ENCODE measurements at regions not wholly inside any gene's neighbourhood (a gene's known extent, or its start where the extent isn't known, plus 50 kb on each side); places are given as distances from the start of the nearest gene placed in this dataset.

DNA sequence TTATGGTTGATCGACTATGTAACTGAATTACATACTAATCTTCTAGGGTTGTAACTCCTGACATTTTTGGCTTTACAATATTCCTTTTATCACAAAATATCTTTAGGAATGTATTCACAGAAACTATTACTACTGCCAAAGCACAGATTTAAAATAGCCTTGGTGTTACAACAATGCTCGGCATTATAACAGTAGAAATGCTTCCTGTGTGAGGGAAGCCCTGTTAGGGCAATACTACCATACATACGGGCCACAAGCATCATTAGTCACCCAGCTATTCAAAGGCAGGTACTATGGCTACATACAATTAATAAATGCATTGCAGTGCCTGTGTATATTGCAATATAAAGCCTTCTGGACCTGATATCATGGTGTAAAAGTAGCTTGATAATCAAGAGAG lies 517.8 kb downstream of the C12orf50 start:
- Mint-ChIP-seq H3K4me3 (no peak overlapping the region), H3K27ac (no peak overlapping the region), H3K4me1 (no peaks in the 10 kb centered on the region), H3K36me3 (no peaks in the 10 kb centered on the region), H3K9me3 (peaks cover 5 to 12% of the 10 kb centered on the region in 2 donors), H3K27me3 (ENCODE audit: low read depth in 2 of 2) (no peaks in the 10 kb centered on the region)
- WGBS (ENCODE audit: insufficient coverage) = 100% methylated on average over 2 of the region's 3 CpGs
- intact Hi-C loops (cut with micrococcal nuclease) = no loop called here
- TF ChIP-seq, protein P1, sequence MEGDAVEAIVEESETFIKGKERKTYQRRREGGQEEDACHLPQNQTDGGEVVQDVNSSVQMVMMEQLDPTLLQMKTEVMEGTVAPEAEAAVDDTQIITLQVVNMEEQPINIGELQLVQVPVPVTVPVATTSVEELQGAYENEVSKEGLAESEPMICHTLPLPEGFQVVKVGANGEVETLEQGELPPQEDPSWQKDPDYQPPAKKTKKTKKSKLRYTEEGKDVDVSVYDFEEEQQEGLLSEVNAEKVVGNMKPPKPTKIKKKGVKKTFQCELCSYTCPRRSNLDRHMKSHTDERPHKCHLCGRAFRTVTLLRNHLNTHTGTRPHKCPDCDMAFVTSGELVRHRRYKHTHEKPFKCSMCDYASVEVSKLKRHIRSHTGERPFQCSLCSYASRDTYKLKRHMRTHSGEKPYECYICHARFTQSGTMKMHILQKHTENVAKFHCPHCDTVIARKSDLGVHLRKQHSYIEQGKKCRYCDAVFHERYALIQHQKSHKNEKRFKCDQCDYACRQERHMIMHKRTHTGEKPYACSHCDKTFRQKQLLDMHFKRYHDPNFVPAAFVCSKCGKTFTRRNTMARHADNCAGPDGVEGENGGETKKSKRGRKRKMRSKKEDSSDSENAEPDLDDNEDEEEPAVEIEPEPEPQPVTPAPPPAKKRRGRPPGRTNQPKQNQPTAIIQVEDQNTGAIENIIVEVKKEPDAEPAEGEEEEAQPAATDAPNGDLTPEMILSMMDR (IDR thresholded peaks at IDR 0.05) = no peak
- Histone ChIP-seq H3K4me3 (ENCODE audit: low read length) (no peak overlapping the region), H3K27ac (ENCODE audit: low read length) (no peak overlapping the region), H3K9me3 (ENCODE audit: control insufficient read depth, insufficient read depth, low read length) (no peaks in the 10 kb centered on the region), H3K27me3 (ENCODE audit: control insufficient read depth, insufficient read depth, low read length) (no peaks in the 10 kb centered on the region), H3K4me1 (ENCODE audit: control insufficient read depth, insufficient read depth, low read length) (no peaks in the 10 kb centered on the region), H3K36me3 (ENCODE audit: control insufficient read depth, insufficient read depth, low read length) (no peaks in the 10 kb centered on the region)
- ATAC-seq (no peak), DNase-seq (no peak)

DNA sequence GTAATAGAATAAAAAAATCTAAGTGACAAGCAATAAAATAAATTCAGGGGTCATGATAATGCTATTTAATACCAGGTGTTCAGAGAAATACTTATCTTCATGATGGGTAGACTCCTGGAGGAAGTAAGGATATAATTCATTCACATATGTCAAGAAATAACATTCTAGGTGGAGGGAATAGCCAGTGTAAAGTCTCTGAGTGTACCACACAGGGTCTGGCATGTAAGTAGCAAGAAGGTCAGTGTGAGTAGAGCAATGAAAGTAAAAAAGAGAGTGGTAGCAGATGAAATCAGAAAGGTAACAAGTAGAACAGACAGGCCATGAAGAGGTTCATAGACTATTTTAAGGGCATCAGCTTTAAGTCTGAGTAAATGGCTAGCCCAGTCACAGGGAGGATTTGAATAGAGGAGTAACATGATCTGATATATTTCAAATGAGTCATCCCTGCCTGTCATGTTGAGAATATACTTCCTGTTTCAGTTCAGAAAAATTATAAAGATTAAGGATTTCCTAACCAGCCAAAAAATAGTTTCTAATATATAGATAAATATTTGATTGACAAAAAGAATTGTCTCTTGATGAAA lies 519.9 kb downstream of the C12orf50 start:
- Histone ChIP-seq H3K36me3 (ENCODE audit: control insufficient read depth, insufficient read depth, low read length) (no peaks in the 10 kb centered on the region), H3K9me3 (ENCODE audit: control insufficient read depth, insufficient read depth, low read length) (no peaks in the 10 kb centered on the region), H3K4me3 (ENCODE audit: low read length) (no peak overlapping the region), H3K27me3 (ENCODE audit: control insufficient read depth, insufficient read depth, low read length) (no peaks in the 10 kb centered on the region), H3K4me1 (ENCODE audit: control insufficient read depth, insufficient read depth, low read length) (no peaks in the 10 kb centered on the region), H3K27ac (ENCODE audit: low read length) (no peak overlapping the region)
- TF ChIP-seq, protein P1 (IDR thresholded peaks at IDR 0.05) = no peak
- no peak for ATAC-seq
- Mint-ChIP-seq H3K4me1 (no peaks in the 10 kb centered on the region), H3K27ac (no peak overlapping the region), H3K4me3 (no peak overlapping the region), H3K27me3 (ENCODE audit: low read depth in 2 of 2) (no peaks in the 10 kb centered on the region), H3K9me3 (peaks cover 10 to 19% of the 10 kb centered on the region in 2 donors), H3K36me3 (no peaks in the 10 kb centered on the region)
- intact Hi-C loops (cut with micrococcal nuclease) = no loop called here
- no peak for DNase-seq

DNA sequence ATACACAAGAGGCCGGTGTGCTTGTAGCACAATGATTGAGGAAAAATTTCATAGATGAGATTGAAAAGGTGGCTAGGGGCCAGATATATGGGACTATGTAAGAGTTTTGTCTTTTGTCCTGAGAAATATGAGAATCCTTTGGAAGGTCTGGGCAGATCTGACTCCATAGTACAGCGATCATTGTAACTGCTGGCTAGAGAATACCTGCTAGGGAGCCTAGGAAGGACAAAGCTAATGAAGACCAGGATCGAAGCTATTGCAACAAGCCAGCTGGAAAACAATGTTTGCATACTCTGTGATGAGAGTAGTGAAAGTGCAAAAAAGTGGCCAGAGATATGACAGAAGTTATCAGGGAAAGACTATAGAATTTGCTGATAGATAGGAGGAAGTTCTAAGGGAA lies 537.6 kb downstream of the C12orf50 start:
- no peaks in the 10 kb centered on the region for H3K27me3 Mint-ChIP-seq (ENCODE audit: low read depth in 2 of 2)
- DNase-seq = no peak
- TF ChIP-seq, protein P1 (IDR thresholded peaks at IDR 0.05) = no peak
- no peaks in the 10 kb centered on the region for H3K27me3 ChIP-seq (ENCODE audit: control insufficient read depth, insufficient read depth, low read length)
- no peaks in the 10 kb centered on the region for H3K36me3 ChIP-seq (ENCODE audit: control insufficient read depth, insufficient read depth, low read length)
- ATAC-seq = no peak
- no peak overlapping the region for H3K27ac Mint-ChIP-seq
- no peaks in the 10 kb centered on the region for H3K4me1 ChIP-seq (ENCODE audit: control insufficient read depth, insufficient read depth, low read length)
- peaks cover 10% of the 10 kb centered on the region in 2 donors for H3K9me3 Mint-ChIP-seq
- peaks cover 7% of the 10 kb centered on the region for H3K36me3 Mint-ChIP-seq
- intact Hi-C loops (cut with micrococcal nuclease) = no loop called here
- no peak overlapping the region for H3K27ac ChIP-seq (ENCODE audit: low read length)
- 92% methylated on average over 3 of the region's 3 CpGs for WGBS (ENCODE audit: insufficient coverage)
- H3K4me3 ChIP-seq (ENCODE audit: low read length) = no peak overlapping the region
- no peak overlapping the region for H3K4me3 Mint-ChIP-seq
- H3K9me3 ChIP-seq (ENCODE audit: control insufficient read depth, insufficient read depth, low read length) = peaks cover 3% of the 10 kb centered on the region
- no peaks in the 10 kb centered on the region for H3K4me1 Mint-ChIP-seq

DNA sequence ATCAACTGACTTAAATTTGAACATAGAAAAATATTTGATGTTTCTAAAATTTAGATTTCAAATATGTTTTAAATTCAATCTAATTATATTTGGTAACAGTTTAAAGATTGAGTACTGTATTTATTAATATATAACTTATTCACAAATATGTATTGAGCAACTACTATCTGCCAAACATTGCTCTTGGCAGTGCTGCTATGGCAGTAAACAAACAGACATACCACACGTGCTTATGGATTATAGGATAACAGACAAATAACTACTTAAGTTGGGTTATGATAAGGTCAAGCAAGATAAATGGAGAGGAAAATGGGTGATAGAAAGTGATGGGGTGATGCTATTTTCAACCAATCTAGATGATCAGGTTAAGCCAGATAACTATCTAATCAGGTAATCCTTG lies 538.1 kb downstream of the C12orf50 start:
- Histone ChIP-seq H3K27ac (ENCODE audit: low read length) (no peak overlapping the region), H3K4me1 (ENCODE audit: control insufficient read depth, insufficient read depth, low read length) (no peaks in the 10 kb centered on the region), H3K27me3 (ENCODE audit: control insufficient read depth, insufficient read depth, low read length) (no peaks in the 10 kb centered on the region), H3K36me3 (ENCODE audit: control insufficient read depth, insufficient read depth, low read length) (no peaks in the 10 kb centered on the region), H3K9me3 (ENCODE audit: control insufficient read depth, insufficient read depth, low read length) (peaks cover 3% of the 10 kb centered on the region), H3K4me3 (ENCODE audit: low read length) (no peak overlapping the region)
- ATAC-seq = no peak
- H3K4me1 Mint-ChIP-seq = no peaks in the 10 kb centered on the region
- H3K27me3 Mint-ChIP-seq (ENCODE audit: low read depth in 2 of 2) = no peaks in the 10 kb centered on the region
- intact Hi-C loops (cut with micrococcal nuclease) = no loop called here
- DNase-seq = no peak
- no peak overlapping the region for H3K4me3 Mint-ChIP-seq
- WGBS (ENCODE audit: insufficient coverage) = 100% methylated on average over 1 of the region's 1 CpG
- no peak overlapping the region for H3K27ac Mint-ChIP-seq
- H3K36me3 Mint-ChIP-seq = peaks cover 7% of the 10 kb centered on the region
- peaks cover 10% of the 10 kb centered on the region in 2 donors for H3K9me3 Mint-ChIP-seq
- TF ChIP-seq, protein P1 (IDR thresholded peaks at IDR 0.05) = no peak
